Endodermal cell (in vitro differentiated cells): ENCODE measurements at regions not wholly inside any gene's neighbourhood (a gene's known extent, or its start where the extent isn't known, plus 50 kb on each side); places are given as distances from the start of the nearest gene placed in this dataset.

Experiments
- DNase-seq: peaks from one replicate; pipeline ENCODE4 v3.0.0-alpha.2; 2017
- H3K27ac ChIP-seq: 2 replicates; pipeline ENCODE4 v1.5.1; 2013; ENCODE audit warnings: mild to moderate bottlenecking, low read depth, low read length, moderate library complexity
- H3K27me3 ChIP-seq: 2 replicates; pipeline ENCODE4 v1.6.1; 2013; ENCODE audit warnings: mild to moderate bottlenecking, low read length, moderate library complexity; ENCODE audit not compliant: insufficient read depth, control insufficient read depth, poor library complexity, severe bottlenecking
- H3K36me3 ChIP-seq: 2 replicates; pipeline ENCODE4 v1.7.0; 2013; ENCODE audit warnings: mild to moderate bottlenecking, low read length, moderate library complexity; ENCODE audit not compliant: control insufficient read depth, insufficient read depth
- H3K4me1 ChIP-seq: one replicate; pipeline ENCODE4 v1.7.0; 2013; ENCODE audit warnings: low read length; ENCODE audit not compliant: control insufficient read depth, insufficient read depth
- H3K4me3 ChIP-seq: 2 replicates; pipeline ENCODE4 v1.5.1; 2013; ENCODE audit warnings: mild to moderate bottlenecking, low read length, moderate library complexity
- H3K9ac ChIP-seq: 2 replicates; pipeline ENCODE4 v1.6.1; 2013; ENCODE audit warnings: mild to moderate bottlenecking, low read length, moderate library complexity; ENCODE audit not compliant: poor library complexity, severe bottlenecking; ENCODE audit errors: extremely low read depth
- H3K9me3 ChIP-seq: 2 replicates; pipeline ENCODE4 v1.6.1; 2013; ENCODE audit warnings: mild to moderate bottlenecking, low read length, moderate library complexity; ENCODE audit not compliant: control insufficient read depth
- H3K27ac Mint-ChIP-seq: 2 replicates; pipeline ENCODE4 v1.8.0; 2020; ENCODE audit warnings: mixed read lengths
- H3K27me3 Mint-ChIP-seq: 2 replicates; pipeline ENCODE4 v1.8.0; 2021; ENCODE audit warnings: mild to moderate bottlenecking, mixed read lengths; ENCODE audit not compliant: insufficient read depth
- H3K36me3 Mint-ChIP-seq: 2 replicates; pipeline ENCODE4 v1.8.0; 2020; ENCODE audit warnings: low read depth, mixed read lengths
- H3K4me1 Mint-ChIP-seq: 2 replicates; pipeline ENCODE4 v1.8.0; 2020; ENCODE audit warnings: mixed read lengths
- H3K4me3 Mint-ChIP-seq: 2 replicates; pipeline ENCODE4 v1.8.0; 2020; ENCODE audit warnings: mild to moderate bottlenecking, moderate library complexity, mixed read lengths
- H3K9me3 Mint-ChIP-seq: 2 replicates; pipeline ENCODE4 v1.8.0; 2020; ENCODE audit warnings: mild to moderate bottlenecking, mixed read lengths
- CTCF ChIP-seq: fragments of 200-600 bp; sonication (generic); conservative IDR thresholded peaks from 2 replicates; pipeline ENCODE4 v1.5.0; 2021; ENCODE audit warnings: antibody characterized with exemption, mild to moderate bottlenecking
- WGBS, 2 experiments: methylation state at CpG; one replicate each; pipeline versions ENCODE4 v1.1.5 to v1.1.7; 2013; ENCODE audit warnings: missing lambda C conversion rate in 2 of 2, mixed read lengths in 1 of 2; ENCODE audit not compliant: insufficient coverage in 1 of 2, insufficient read length in 1 of 2; 5-methylcytosine and 5-hydroxymethylcytosine counted together

DNA sequence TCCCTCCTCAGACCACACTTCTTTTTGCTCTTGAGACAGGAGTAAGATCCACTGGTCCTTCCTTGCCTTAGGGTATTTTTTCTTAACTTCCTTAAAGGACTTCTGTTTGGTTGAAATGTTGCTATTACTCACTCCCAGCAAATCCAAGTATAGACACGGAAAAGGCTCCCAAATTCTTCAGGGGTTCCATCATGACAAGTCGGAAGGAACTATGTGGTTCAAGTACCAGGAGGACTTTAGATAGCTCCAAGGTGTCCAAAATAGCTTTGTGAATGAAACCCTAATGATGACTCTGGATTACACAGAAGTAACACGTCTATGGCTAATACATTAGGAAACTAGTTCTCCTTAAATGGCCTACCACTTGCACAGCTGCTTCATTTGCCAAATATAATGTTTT, 238.7 kb downstream of the KCTD12 start:
- TF ChIP-seq CTCF = no peak
- no peaks in the 10 kb centered on the region for H3K9me3 ChIP-seq
- no peaks in the 10 kb centered on the region for H3K36me3 ChIP-seq
- Mint-ChIP-seq H3K9me3 (no peaks in the 10 kb centered on the region), H3K4me1 (no peaks in the 10 kb centered on the region), H3K27me3 (peaks cover 1% of the 10 kb centered on the region), H3K27ac (no peak overlapping the region), H3K36me3 (no peaks in the 10 kb centered on the region), H3K4me3 (no peak overlapping the region)
- no peak overlapping the region for H3K27ac ChIP-seq
- 89 to 93% methylated on average over 3 of the region's 3 CpGs for WGBS, 2 experiments
- no peak overlapping the region for H3K9ac ChIP-seq
- H3K27me3 ChIP-seq = peaks cover 7% of the 10 kb centered on the region
- DNase-seq = no peak
- no peaks in the 10 kb centered on the region for H3K4me1 ChIP-seq
- H3K4me3 ChIP-seq = no peak overlapping the region

GRCh38 chr13:76646946-76647345, 239.3 kb downstream of the KCTD12 start:
- no peak overlapping the region for H3K27ac Mint-ChIP-seq
- no peaks in the 10 kb centered on the region for H3K9me3 ChIP-seq
- no peaks in the 10 kb centered on the region for H3K4me1 ChIP-seq
- DNase-seq = no peak
- no peaks in the 10 kb centered on the region for H3K36me3 Mint-ChIP-seq
- H3K27me3 Mint-ChIP-seq = peaks cover 1% of the 10 kb centered on the region
- no peaks in the 10 kb centered on the region for H3K9me3 Mint-ChIP-seq
- H3K27ac ChIP-seq = no peak overlapping the region
- WGBS, 2 experiments = 86 to 90% methylated on average over 1 to 2 of the region's 2 CpGs
- peaks cover 7% of the 10 kb centered on the region for H3K27me3 ChIP-seq
- no peak overlapping the region for H3K4me3 Mint-ChIP-seq
- no peaks in the 10 kb centered on the region for H3K4me1 Mint-ChIP-seq
- TF ChIP-seq CTCF = no peak
- H3K9ac ChIP-seq = no peak overlapping the region
- H3K36me3 ChIP-seq = no peaks in the 10 kb centered on the region
- no peak overlapping the region for H3K4me3 ChIP-seq

- H3K27ac Mint-ChIP-seq = no peak overlapping the region
- H3K4me1 Mint-ChIP-seq = no peaks in the 10 kb centered on the region
- Histone ChIP-seq H3K9ac (no peak overlapping the region), H3K4me3 (no peak overlapping the region), H3K36me3 (no peaks in the 10 kb centered on the region), H3K27me3 (peaks cover 7% of the 10 kb centered on the region), H3K9me3 (no peaks in the 10 kb centered on the region), H3K27ac (no peak overlapping the region), H3K4me1 (no peaks in the 10 kb centered on the region)
- peaks cover 1% of the 10 kb centered on the region for H3K27me3 Mint-ChIP-seq
- H3K36me3 Mint-ChIP-seq = no peaks in the 10 kb centered on the region
- H3K4me3 Mint-ChIP-seq = no peak overlapping the region
- no peak for TF ChIP-seq CTCF
- H3K9me3 Mint-ChIP-seq = no peaks in the 10 kb centered on the region
- DNase-seq = no peak
- WGBS, 2 experiments = 97 to 100% methylated on average over 2 of the region's 2 CpGs
These were observed 240.6 kb downstream of the KCTD12 start for GRCh38 chr13:76645632-76646031.
